Stimulated activated CD4-positive, alpha-beta T cell treated with anti-CD3 and anti-CD28 coated beads, Interleukin-2, amount 100 ng/mL, for 24 hours (primary cell): ENCODE measurements at regions not wholly inside any gene's neighbourhood (a gene's known extent, or its start where the extent isn't known, plus 50 kb on each side); places are given as distances from the start of the nearest gene placed in this dataset.
"Not testable (repeated sequence)": the region's sequence is repeated elsewhere in the genome, so short reads cannot be mapped to it uniquely, and the experiment has no call there.

ENCODE experiments used
- DNase-seq, 2 donors: peaks; one replicate each; pipeline ENCODE4 v3.0.0-alpha.2; 2020

GRCh38 chr12:5096241-5096924, 52.7 kb downstream of the KCNA5 start:
- no peak for DNase-seq

DNA sequence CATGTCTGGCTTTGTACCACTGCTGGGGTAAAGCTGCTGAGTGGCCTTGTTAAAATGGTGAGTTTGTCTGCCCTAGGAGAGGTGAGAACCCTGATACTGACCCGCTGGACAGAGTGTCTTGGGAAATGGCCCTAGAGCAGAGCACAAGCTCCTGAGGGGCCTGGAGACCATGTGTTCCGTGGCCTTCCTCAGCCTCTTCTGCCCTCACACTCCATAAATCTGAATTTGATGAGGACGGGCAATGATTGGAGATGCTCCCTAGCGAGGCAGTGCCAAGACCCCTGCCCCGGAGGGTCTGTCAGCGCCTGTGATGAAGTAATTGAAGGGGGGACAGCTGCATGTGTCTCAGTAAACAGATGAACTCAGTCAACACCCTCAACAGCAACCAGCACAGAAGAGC, 54.1 kb downstream of the KCNA5 start:
- no peak for DNase-seq

DNA sequence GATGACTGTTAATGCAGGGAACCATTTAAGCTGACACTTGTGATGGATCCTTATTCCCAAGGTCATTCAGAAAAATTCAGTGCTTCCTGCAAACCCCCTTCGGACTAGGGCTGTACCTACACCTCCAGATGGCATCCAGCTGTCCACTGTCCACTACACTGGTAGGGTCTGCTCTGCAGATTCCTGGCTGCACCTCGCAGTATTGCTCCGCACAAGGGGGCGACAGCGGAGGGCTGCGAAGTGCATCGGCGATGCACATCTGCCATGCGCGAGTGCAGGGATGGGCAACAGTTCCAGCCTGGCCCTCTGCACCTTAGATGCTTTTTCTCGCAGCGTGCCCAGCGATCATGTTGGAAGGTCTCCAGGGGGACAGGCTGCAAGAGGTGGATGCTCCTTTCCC, 55.5 kb downstream of the KCNA5 start:
- DNase-seq, result no peak

GRCh38 chr12:5099591-5099990, 55.9 kb downstream of the KCNA5 start:
- DNase-seq, result no peak

- no peak for DNase-seq
Measured at GRCh38 chr12:5101686-5102085, 58.0 kb downstream of the KCNA5 start.

DNA sequence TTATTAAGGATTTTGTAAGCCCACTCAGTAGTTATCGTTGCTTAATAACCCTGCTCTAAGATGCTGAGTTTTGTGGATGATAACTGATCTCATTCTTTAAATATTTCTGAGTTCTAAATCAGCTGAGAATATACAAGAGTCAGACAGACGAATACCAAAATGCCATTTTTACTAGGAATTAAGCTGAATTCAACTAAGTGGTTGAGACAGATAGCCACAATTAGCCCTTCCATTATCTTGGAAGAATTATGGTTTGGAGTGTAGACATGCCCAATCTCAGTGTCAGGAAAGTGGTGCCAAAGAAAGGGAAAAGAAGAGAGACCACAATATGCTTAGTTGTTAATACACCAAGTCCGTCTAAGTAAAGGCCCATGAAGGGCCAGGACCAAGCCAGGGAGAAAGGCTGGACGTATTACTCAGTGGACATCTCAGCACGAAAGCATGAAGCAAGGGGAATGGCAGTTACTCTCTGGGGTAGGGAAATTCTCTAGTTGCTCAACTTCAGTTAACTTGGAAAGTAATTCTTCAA, 58.6 kb downstream of the KCNA5 start:
- no peak for DNase-seq

GRCh38 chr12:5102806-5103205, 59.1 kb downstream of the KCNA5 start:
- no peak for DNase-seq

- no peak for DNase-seq
Measured at GRCh38 chr12:5110345-5110744, 66.7 kb downstream of the KCNA5 start.

DNA sequence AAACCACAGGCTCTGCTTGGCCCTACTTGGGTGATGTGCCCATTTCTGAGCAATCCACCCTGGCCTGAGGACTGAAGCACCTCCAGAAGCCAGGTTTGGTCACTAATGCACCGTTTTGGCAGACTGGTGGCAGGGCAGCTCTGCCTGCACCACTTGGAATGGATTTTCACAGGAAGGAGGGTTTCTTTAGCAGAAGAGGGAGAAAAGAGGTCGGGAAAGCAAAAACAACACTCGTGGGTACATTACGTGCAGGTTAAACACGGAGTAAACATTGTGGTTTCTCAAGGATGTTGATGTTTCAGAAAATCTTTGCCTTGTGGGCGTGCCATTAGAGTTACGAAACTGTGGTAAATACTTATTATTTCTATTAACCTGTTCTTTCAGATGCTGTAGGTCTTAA, 70.8 kb downstream of the KCNA5 start:
- DNase-seq, result no peak

- not testable (repeated sequence) for DNase-seq
Measured at GRCh38 chr12:5121784-5122183, 78.1 kb downstream of the KCNA5 start.

- not testable (repeated sequence) for DNase-seq
Measured at GRCh38 chr12:5122256-5122831, 78.7 kb downstream of the KCNA5 start.

GRCh38 chr12:5123921-5124320, 80.2 kb downstream of the KCNA5 start:
- no peak for DNase-seq

- DNase-seq, result no peak
Measured at GRCh38 chr12:5124401-5124800, 80.7 kb downstream of the KCNA5 start.

DNA sequence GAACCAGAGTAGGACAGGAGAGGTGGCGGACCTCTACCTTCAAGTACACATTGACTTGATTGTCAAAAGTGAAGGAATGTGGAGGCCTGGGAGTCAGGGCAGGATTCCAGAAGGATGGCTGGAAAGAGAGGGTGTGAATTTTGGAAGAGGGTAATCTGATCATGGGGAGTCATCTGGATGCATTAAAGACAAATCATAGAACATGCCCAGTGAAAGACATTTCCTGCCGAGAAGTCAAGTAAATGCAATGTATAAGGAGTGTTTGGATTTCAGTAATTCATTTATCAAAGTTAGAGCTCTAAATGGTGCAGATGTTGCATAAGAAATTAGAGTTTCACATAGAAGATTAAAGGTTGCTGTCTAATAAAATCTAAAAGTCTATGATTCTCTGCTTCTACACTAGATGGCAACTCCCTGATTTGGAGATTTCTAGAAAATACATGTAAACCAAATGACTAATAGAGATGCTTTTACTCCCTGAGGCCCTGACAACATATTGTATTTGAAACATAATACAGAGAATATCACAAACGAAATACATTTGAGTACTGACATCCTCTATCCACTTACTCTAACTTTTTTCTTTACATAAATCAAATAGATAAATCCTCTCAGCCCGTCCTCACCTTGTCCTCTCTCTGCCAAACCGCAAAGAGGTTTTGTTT, 91.3 kb downstream of the KCNA5 start:
- DNase-seq, result no peak

- no peak for DNase-seq
Measured at GRCh38 chr12:5138256-5138655, 94.6 kb downstream of the KCNA5 start.

- no peak for DNase-seq
Measured at GRCh38 chr12:5138845-5139244, 95.2 kb downstream of the KCNA5 start.

DNA sequence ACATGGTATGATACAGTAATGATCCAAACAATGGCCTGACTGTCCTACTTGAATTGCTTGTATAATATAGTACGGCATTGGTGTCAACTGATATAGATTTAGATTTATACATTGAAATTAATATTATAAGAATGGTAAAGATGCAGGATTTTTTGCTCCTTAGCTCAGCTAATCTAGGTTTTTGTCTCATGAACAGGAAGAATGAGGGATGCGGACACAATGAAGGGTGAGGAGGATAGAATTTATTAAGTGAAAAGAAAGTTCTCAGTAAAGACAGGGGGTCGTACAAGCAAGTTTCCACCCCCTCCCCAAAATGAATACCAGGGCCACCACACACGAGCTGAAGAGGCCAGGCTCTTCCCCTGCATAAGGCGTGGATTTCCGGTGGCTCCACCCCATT, 96.1 kb downstream of the KCNA5 start:
- DNase-seq, result no peak

DNA sequence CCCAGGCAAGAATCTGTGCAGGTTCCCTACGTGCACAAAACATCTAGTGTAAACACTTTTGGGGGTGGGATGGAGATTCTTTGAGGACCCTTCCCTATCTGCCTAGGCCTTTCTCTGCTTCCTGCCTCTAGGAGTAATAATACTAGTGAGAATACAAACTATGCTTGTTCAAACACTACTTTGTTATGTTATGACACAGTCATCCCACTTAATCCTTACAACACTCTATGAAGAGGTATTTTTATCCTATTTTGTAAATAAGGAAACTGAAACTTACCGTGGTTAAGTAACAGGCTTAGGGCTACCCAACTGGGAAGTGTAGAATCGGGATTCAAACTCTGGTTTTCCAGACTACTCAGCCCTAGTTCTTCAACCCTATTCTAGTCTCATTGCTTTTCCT, 96.5 kb downstream of the KCNA5 start:
- no peak for DNase-seq

DNA sequence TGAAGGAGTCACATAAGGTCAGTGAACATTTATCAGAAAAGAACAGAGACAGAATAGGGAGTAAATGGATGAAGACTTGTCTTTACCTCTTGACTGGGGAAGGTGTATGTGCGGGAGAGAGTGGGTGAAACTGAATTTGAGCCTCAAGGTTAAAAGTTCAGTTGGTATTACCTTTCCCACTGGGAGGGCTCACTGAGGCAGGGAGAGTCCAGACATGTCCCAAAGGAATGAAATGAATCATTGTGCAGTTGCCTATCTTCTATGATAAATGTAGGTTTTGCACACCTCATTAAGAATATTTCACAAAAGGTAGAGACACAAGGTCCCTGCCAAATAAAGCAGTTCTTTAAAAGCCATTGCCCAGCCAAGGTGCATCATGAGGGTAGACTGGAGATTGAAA, 105.2 kb downstream of the KCNA5 start:
- no peak for DNase-seq

- no peak for DNase-seq
Measured at GRCh38 chr12:5154091-5154490, 110.4 kb downstream of the KCNA5 start.

- no peak for DNase-seq
Measured at GRCh38 chr12:5155866-5156265, 112.2 kb downstream of the KCNA5 start.

DNA sequence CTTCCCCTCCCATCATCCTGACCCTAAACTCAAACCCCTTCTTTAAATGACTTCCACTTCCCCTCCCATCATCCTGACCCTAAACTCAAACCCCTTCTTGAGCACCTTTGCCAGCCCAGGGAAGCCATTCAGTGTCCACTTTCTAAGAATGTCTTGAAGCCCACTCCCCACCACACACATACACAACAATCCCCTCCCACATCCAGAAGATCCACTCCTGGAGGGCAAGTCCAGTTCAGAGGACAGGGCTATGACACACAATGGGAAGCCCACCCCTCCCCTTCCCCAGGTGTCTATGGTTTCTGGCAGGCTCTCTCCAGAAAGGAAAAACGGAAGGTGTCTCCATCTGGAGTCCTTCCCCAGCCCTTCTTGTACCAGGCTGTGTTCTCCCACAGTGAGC, 117.1 kb downstream of the KCNA5 start:
- DNase-seq, result no peak

GRCh38 chr12:5163661-5164060, 120.0 kb downstream of the KCNA5 start:
- DNase-seq, result no peak

DNA sequence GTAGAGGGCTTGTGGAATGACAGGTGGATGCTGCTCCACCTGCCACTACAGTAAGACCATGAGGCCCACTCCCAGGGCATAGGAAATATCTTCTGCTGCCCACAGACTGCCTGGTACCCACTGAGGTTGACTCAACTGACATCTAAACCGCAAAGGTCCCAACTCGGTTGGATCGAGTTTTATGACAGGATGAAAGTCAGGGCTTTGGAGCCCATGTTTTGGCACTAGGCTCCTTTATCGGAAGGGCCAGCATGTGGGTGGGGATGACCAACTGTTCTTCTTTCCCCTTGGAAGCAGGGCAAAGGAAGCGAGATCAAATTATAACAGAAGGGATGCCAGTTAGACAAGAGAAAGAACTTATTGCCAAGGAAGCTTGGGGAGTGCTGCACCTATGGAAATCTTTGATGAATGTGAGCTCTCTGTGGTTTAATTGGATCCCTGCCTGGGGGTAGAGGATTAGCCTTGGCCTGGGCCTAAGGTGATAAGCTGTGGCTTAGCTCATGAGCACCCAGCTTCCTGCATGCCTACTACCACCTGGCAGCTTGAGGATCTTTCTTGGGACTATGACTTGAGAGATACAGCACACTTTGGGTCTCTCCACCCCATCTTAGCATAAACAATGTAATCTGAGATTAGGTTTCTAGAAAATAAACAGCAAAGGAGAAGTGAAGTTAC, 121.8 kb downstream of the KCNA5 start:
- DNase-seq, result no peak
